K562 (cell line): ENCODE measurements at regions not wholly inside any gene's neighbourhood (a gene's known extent, or its start where the extent isn't known, plus 50 kb on each side); places are given as distances from the start of the nearest gene placed in this dataset.

ENCODE experiments used
- ATAC-seq: fragments of 200-7000 bp; cut with Tn5 transposase; 3 replicates; pipeline ENCODE4 v1.9.1; 2020; ENCODE audit warnings: moderate library complexity
- BruUV-seq: library from RNA; stranded (reverse); fragments of 400-500 nt; replicated peaks from 2 replicates; lab custom pipeline; 2021; lab: Mats Ljungman, UMichigan
- CTCF ChIA-PET: fragments of 300-600 bp; formaldehyde crosslinking; extraction: SDS; loops from one replicate; lab custom pipeline; 2021; ENCODE audit warnings: low intra/inter-chr PET ratio; lab: Yijun Ruan, JAX
- POLR2A ChIA-PET: fragments of 300-600, 350-650 bp; sonication (Branson Sonifier 250); formaldehyde crosslinking; extraction: SDS; loops from one replicate; lab custom pipeline; 2021; ENCODE audit warnings: antibody characterized with exemption, inconsistent platforms; lab: Yijun Ruan, JAX
- DNase-seq, 4 experiments: peaks; one replicate each; pipeline versions ENCODE4 v3.0.0 to v3.0.0-alpha.2; 2011 to 2018; ENCODE audit warnings: low spot score in 3 of 4, mixed read lengths in 3 of 4; ENCODE audit errors: extremely low read depth in 1 of 4
- FAIRE-seq: peaks from 2 replicates; lab custom pipeline; 2011; peaks lifted over from hg19 to GRCh38; lab: Jason Lieb, UNC
- H2AFZ ChIP-seq: 2 replicates; pipeline ENCODE4 v1.6.0; 2011; ENCODE audit warnings: low read depth, low read length, control low read depth, inconsistent platforms
- H3K27ac ChIP-seq: fragments of 200-600 bp; 3 replicates; pipeline ENCODE4 v1.8.0; 2011; ENCODE audit warnings: low read depth, mild to moderate bottlenecking, control low read depth, inconsistent platforms, low read length, moderate library complexity, mixed read lengths; ENCODE audit errors: extremely low read depth
- H3K27me3 ChIP-seq, 2 experiments: fragments of 300-600 bp in 1 of 2; 2 replicates in 1 of 2; 3 replicates in 1 of 2; pipeline versions ENCODE4 v1.6.0 to v1.8.0; 2011; ENCODE audit warnings: inconsistent platforms in 2 of 2, low read length in 2 of 2, mild to moderate bottlenecking in 1 of 2, mixed read lengths in 1 of 2, moderate library complexity in 1 of 2; ENCODE audit not compliant: control insufficient read depth in 2 of 2, insufficient read depth in 2 of 2
- H3K36me3 ChIP-seq: fragments of 300-600 bp; 3 replicates; pipeline ENCODE4 v1.8.0; 2011; ENCODE audit warnings: mild to moderate bottlenecking, low read length, inconsistent platforms; ENCODE audit not compliant: control insufficient read depth, insufficient read depth
- H3K4me1 ChIP-seq, 2 experiments: fragments of 200-600 bp in 1 of 2; replicated peaks in 1 of 2; 2 replicates in 1 of 2; 3 replicates in 1 of 2; pipeline versions ENCODE4 v1.5.1 to v1.8.0; 2011; ENCODE audit warnings: inconsistent platforms in 2 of 2, low read length in 2 of 2, mild to moderate bottlenecking in 1 of 2, mixed read lengths in 1 of 2, moderate library complexity in 1 of 2; ENCODE audit not compliant: control insufficient read depth in 2 of 2, insufficient read depth in 2 of 2
- H3K4me2 ChIP-seq: 2 replicates; pipeline ENCODE4 v1.6.1; 2011; ENCODE audit warnings: low read length, control low read depth, inconsistent platforms, mixed read lengths; ENCODE audit not compliant: insufficient read depth
- H3K4me3 ChIP-seq: fragments of 200-600 bp; sonication (generic), shearing (Covaris generic); 2 replicates; pipeline ENCODE4 v1.5.1; 2016; ENCODE audit warnings: control low read depth, inconsistent platforms
- H3K79me2 ChIP-seq: fragments of 200-600 bp; 3 replicates; pipeline ENCODE4 v1.8.0; 2011; ENCODE audit warnings: low read length, inconsistent platforms; ENCODE audit not compliant: control insufficient read depth, insufficient read depth
- H3K9ac ChIP-seq, 2 experiments: 2 replicates each; pipeline versions ENCODE4 v1.6.0 to v1.6.1; 2011; ENCODE audit warnings: low read depth in 2 of 2, low read length in 2 of 2, control low read depth in 1 of 2, inconsistent platforms in 1 of 2, mild to moderate bottlenecking in 1 of 2, mixed read lengths in 1 of 2; ENCODE audit not compliant: insufficient read depth in 1 of 2
- H3K9me1 ChIP-seq: one replicate; pipeline ENCODE4 v1.6.0; 2011; ENCODE audit warnings: inconsistent platforms, mild to moderate bottlenecking, low read length, moderate library complexity; ENCODE audit not compliant: control insufficient read depth, insufficient read depth
- H3K9me3 ChIP-seq: replicated peaks from 2 replicates; pipeline ENCODE4 v1.5.1; 2011; ENCODE audit warnings: low read depth, low read length, inconsistent platforms; ENCODE audit not compliant: control insufficient read depth, insufficient read depth
- H4K20me1 ChIP-seq: replicated peaks from 2 replicates; pipeline ENCODE4 v1.6.1; 2011; ENCODE audit warnings: low read length, inconsistent platforms, mixed read lengths; ENCODE audit not compliant: control insufficient read depth, insufficient read depth
- DEAF1 ChIP-seq: fragments of 450-650 bp; formaldehyde crosslinking; IDR thresholded peaks from 2 replicates; pipeline ENCODE4 v1.4.0; 2020; ENCODE audit warnings: mild to moderate bottlenecking, moderate library complexity
- ERF ChIP-seq: fragments of 450-650 bp; formaldehyde crosslinking; IDR thresholded peaks from 2 replicates; pipeline ENCODE4 v1.4.0; 2020; ENCODE audit warnings: mild to moderate bottlenecking, mixed read lengths
- FOXO4 ChIP-seq: fragments of 450-650 bp; formaldehyde crosslinking; IDR thresholded peaks from 2 replicates; pipeline ENCODE4 v1.4.0; 2020; ENCODE audit warnings: mild to moderate bottlenecking, moderate library complexity
- MXI1 ChIP-seq: IDR thresholded peaks from 2 replicates; pipeline ENCODE4 v1.6.1; 2011; ENCODE audit warnings: low read depth, mild to moderate bottlenecking, improper control_type of control experiment, low read length
- NEUROD1 ChIP-seq: fragments of 150-350 bp; IDR thresholded peaks from 2 replicates; pipeline ENCODE4 v1.6.1; 2014; ENCODE audit warnings: borderline replicate concordance, low read length, low read depth; ENCODE audit not compliant: partially characterized antibody
- RAD21 ChIP-seq, 2 experiments: fragments of 250-450 bp in 1 of 2; fragments of 450-650 bp in 1 of 2; sonication (Bioruptor Pico) in 1 of 2; formaldehyde crosslinking in 1 of 2; IDR thresholded peaks in 1 of 2; conservative IDR thresholded peaks in 1 of 2; 2 replicates each; pipeline versions ENCODE4 v1.4.0 to v1.8.0; 2020 to 2022; ENCODE audit warnings: mild to moderate bottlenecking in 2 of 2, moderate library complexity in 1 of 2
- STAT5A ChIP-seq: IDR thresholded peaks from 2 replicates; pipeline ENCODE4 v1.6.1; 2012; ENCODE audit warnings: low read length, inconsistent platforms, borderline replicate concordance
- THAP7 ChIP-seq: fragments of 250-450 bp; sonication (Bioruptor Pico); IDR thresholded peaks from 2 replicates; pipeline ENCODE4 v1.5.0; 2021
- ZNF263 ChIP-seq: sonication (generic); formaldehyde crosslinking; IDR thresholded peaks from 2 replicates; pipeline ENCODE4 v1.8.0; 2022; ENCODE audit warnings: mild to moderate bottlenecking, missing genetic modification reagents, borderline replicate concordance
- ZNF518B ChIP-seq: fragments of 250-450 bp; sonication (Bioruptor Pico); IDR thresholded peaks from 2 replicates; pipeline ENCODE4 v1.5.0; 2021; ENCODE audit warnings: mild to moderate bottlenecking, moderate library complexity
- ZNF639 ChIP-seq, 2 experiments: fragments of 200-800 bp in 1 of 2; sonication (Bioruptor generic) in 1 of 2; sonication (generic) in 1 of 2; formaldehyde crosslinking in 1 of 2; IDR thresholded peaks in 1 of 2; conservative IDR thresholded peaks in 1 of 2; 2 replicates each; pipeline versions ENCODE4 v1.5.0 to v1.6.1; 2016 to 2020; ENCODE audit warnings: missing compliant biosample characterization in 1 of 2, missing genetic modification characterization in 1 of 2, missing genetic modification reagents in 1 of 2
- ZNF655 ChIP-seq: fragments of 250-450 bp; sonication (Bioruptor Pico); IDR thresholded peaks from 2 replicates; pipeline ENCODE4 v1.5.0; 2021
- WGBS: fragments of 100-300 bp; shearing (Covaris generic); methylation state at CpG from one replicate; pipeline ENCODE4 v1.1.6; 2016; ENCODE audit warnings: low coverage, mixed read lengths; ENCODE audit not compliant: insufficient coverage; ENCODE audit errors: missing lambda C conversion rate; 5-methylcytosine and 5-hydroxymethylcytosine counted together
- in situ Hi-C: fragments of 300-500 bp; cut with MboI; formaldehyde crosslinking; loops from 4 replicates; pipeline ENCODE4 v1.15.0; 2018; ENCODE audit warnings: inconsistent platforms, mixed read lengths
- intact Hi-C: fragments of 100-400 bp; cut with micrococcal nuclease; formaldehyde crosslinking; loops from 2 replicates; pipeline ENCODE4 v1.14.2; 2022

GRCh38 chr5:105726093-105726492, 1944.6 kb downstream of the EFNA5 start:
- ATAC-seq (no peak), DNase-seq (no peak), FAIRE-seq (no peak)
- Histone ChIP-seq H3K27me3 (no peaks in the 10 kb centered on the region), H3K4me2 (no peak overlapping the region), H3K79me2 (no peaks in the 10 kb centered on the region), H3K9me1 (no peaks in the 10 kb centered on the region), H3K4me1 (no peaks in the 10 kb centered on the region), H2AFZ (no peak overlapping the region), H4K20me1 (no peaks in the 10 kb centered on the region), H3K9me3 (no peaks in the 10 kb centered on the region), H3K36me3 (no peaks in the 10 kb centered on the region), H3K4me3 (no peak overlapping the region), H3K9ac (no peak overlapping the region), H3K27ac (no peak overlapping the region)
- ChIA-PET CTCF (no interaction called here), POLR2A (no interaction called here)
- 3% methylated on average over 4 of the region's 4 CpGs for WGBS
- intact Hi-C loops = no loop called here
- BruUV-seq = no TSS peak
- in situ Hi-C loops = no loop called here
- TF ChIP-seq ERF = no peak
- TF ChIP-seq ZNF655 (CRISPR knock-in tag) = no peak
- TF ChIP-seq FOXO4 = no peak
- TF ChIP-seq ZNF518B (CRISPR knock-in tag) = no peak
- TF ChIP-seq MXI1 = no peak
- no peak for TF ChIP-seq DEAF1 (CRISPR knock-in tag)
- TF ChIP-seq ZNF639 (CRISPR knock-in tag; conservative IDR thresholded peaks at IDR 0.05 in 1 of 2, IDR thresholded peaks at IDR 0.05 in 1 of 2) = no peak
- no peak for TF ChIP-seq NEUROD1
- TF ChIP-seq RAD21 (CRISPR knock-in tag; conservative IDR thresholded peaks at IDR 0.05 in 1 of 2, IDR thresholded peaks at IDR 0.05 in 1 of 2) = no peak
- no peak for TF ChIP-seq STAT5A
- TF ChIP-seq THAP7 = no peak
- no peak for TF ChIP-seq ZNF263 (CRISPR knock-in tag)
